Renal cortical epithelial cell (primary cell): ENCODE measurements at regions not wholly inside any gene's neighbourhood (a gene's known extent, or its start where the extent isn't known, plus 50 kb on each side); places are given as distances from the start of the nearest gene placed in this dataset.
"Not testable (repeated sequence)": the region's sequence is repeated elsewhere in the genome, so short reads cannot be mapped to it uniquely, and the experiment has no call there.

Experiments used
- DNase-seq: peaks from one replicate; pipeline ENCODE4 v3.0.0-alpha.2; 2011; ENCODE audit warnings: low read depth

- DNase-seq: no peak
Observed at GRCh38 chr2:111251711-111252110, 131.0 kb downstream of the BCL2L11 start.

GRCh38 chr2:111252436-111252835, 131.7 kb downstream of the BCL2L11 start:
- no peak for DNase-seq

- not testable (repeated sequence) for DNase-seq
Observed at GRCh38 chr2:111254916-111255315, 134.2 kb downstream of the BCL2L11 start.

- DNase-seq: not testable (repeated sequence)
Observed at GRCh38 chr2:111256628-111257027, 135.9 kb downstream of the BCL2L11 start.

- DNase-seq: not testable (repeated sequence)
Observed at GRCh38 chr2:111257607-111258006, 136.9 kb downstream of the BCL2L11 start.

GRCh38 chr2:111258318-111258717, 137.6 kb downstream of the BCL2L11 start:
- not testable (repeated sequence) for DNase-seq

- DNase-seq: not testable (repeated sequence)
Observed at GRCh38 chr2:111262627-111263379, 142.1 kb downstream of the BCL2L11 start.

GRCh38 chr2:111263380-111264017, 142.8 kb downstream of the BCL2L11 start:
- DNase-seq: not testable (repeated sequence)

GRCh38 chr2:111264956-111265355, 144.2 kb downstream of the BCL2L11 start:
- DNase-seq: not testable (repeated sequence)

GRCh38 chr2:111266556-111266955, 145.8 kb downstream of the BCL2L11 start:
- DNase-seq: not testable (repeated sequence)

- DNase-seq: not testable (repeated sequence)
Observed at GRCh38 chr2:111267038-111267437, 146.3 kb downstream of the BCL2L11 start.

- DNase-seq: not testable (repeated sequence)
Observed at GRCh38 chr2:111269761-111270323, 149.1 kb downstream of the BCL2L11 start.

GRCh38 chr2:111270569-111270968, 149.9 kb downstream of the BCL2L11 start:
- DNase-seq: not testable (repeated sequence)

- DNase-seq: not testable (repeated sequence)
Observed at GRCh38 chr2:111271647-111272304, 151.1 kb downstream of the BCL2L11 start.

- DNase-seq: not testable (repeated sequence)
Observed at GRCh38 chr2:111273007-111273406, 152.3 kb downstream of the BCL2L11 start.

- not testable (repeated sequence) for DNase-seq
Observed at GRCh38 chr2:111275047-111275853, 154.5 kb downstream of the BCL2L11 start.

GRCh38 chr2:111275854-111276171, 155.1 kb downstream of the BCL2L11 start:
- DNase-seq: not testable (repeated sequence)

- DNase-seq: not testable (repeated sequence)
Observed at GRCh38 chr2:111278133-111278532, 157.4 kb downstream of the BCL2L11 start.

- DNase-seq: not testable (repeated sequence)
Observed at GRCh38 chr2:111280709-111281286, 160.1 kb downstream of the BCL2L11 start.

GRCh38 chr2:111282162-111282561, 161.4 kb downstream of the BCL2L11 start:
- DNase-seq: not testable (repeated sequence)
